Fibroblast of lung (primary cell): ENCODE measurements at regions not wholly inside any gene's neighbourhood (a gene's known extent, or its start where the extent isn't known, plus 50 kb on each side); places are given as distances from the start of the nearest gene placed in this dataset.

Experiments
- DNase-seq, 2 donors: peaks; one replicate each; pipeline versions ENCODE4 v3.0.0 to v3.0.0-alpha.2; 2010; ENCODE audit warnings: low read depth in 2 of 2
- H2AFZ ChIP-seq: 2 replicates; pipeline ENCODE4 v1.5.1; 2012; ENCODE audit warnings: low read length, control low read depth, inconsistent platforms
- H3K27ac ChIP-seq: 2 replicates; pipeline ENCODE4 v1.5.1; 2011; ENCODE audit warnings: low read length, control low read depth; ENCODE audit not compliant: insufficient read depth
- H3K27me3 ChIP-seq: 2 replicates; pipeline ENCODE4 v1.5.1; 2011; ENCODE audit warnings: mild to moderate bottlenecking, low read length; ENCODE audit not compliant: control insufficient read depth, insufficient read depth
- H3K36me3 ChIP-seq: 2 replicates; pipeline ENCODE4 v1.5.1; 2011; ENCODE audit warnings: low read length; ENCODE audit not compliant: control insufficient read depth, insufficient read depth
- H3K4me1 ChIP-seq: 2 replicates; pipeline ENCODE4 v1.5.1; 2011; ENCODE audit warnings: low read length; ENCODE audit not compliant: control insufficient read depth, insufficient read depth; ENCODE audit errors: extremely low read depth
- H3K4me2 ChIP-seq: 2 replicates; pipeline ENCODE4 v1.5.1; 2011; ENCODE audit warnings: low read length, control low read depth; ENCODE audit not compliant: insufficient read depth; ENCODE audit errors: extremely low read depth
- H3K4me3 ChIP-seq, 4 experiments: fragments of 200-600 bp in 1 of 4; sonication (generic) in 1 of 4; replicated peaks in 1 of 4; 2 replicates each; pipeline ENCODE4 v1.5.1; 2011 to 2016; ENCODE audit warnings: low read length in 4 of 4, low read depth in 3 of 4, mild to moderate bottlenecking in 3 of 4, control low read depth in 2 of 4, inconsistent platforms in 1 of 4, mixed read lengths in 1 of 4; ENCODE audit not compliant: insufficient read depth in 1 of 4; ENCODE audit errors: control extremely low read depth in 1 of 4
- H3K79me2 ChIP-seq: 2 replicates; pipeline ENCODE4 v1.5.1; 2012; ENCODE audit warnings: mild to moderate bottlenecking, low read length, inconsistent platforms; ENCODE audit not compliant: control insufficient read depth, insufficient read depth
- H3K9ac ChIP-seq: 2 replicates; pipeline ENCODE4 v1.5.1; 2011; ENCODE audit warnings: mild to moderate bottlenecking, low read length, control low read depth; ENCODE audit not compliant: insufficient read depth
- H3K9me3 ChIP-seq: 2 replicates; pipeline ENCODE4 v1.5.1; 2012; ENCODE audit warnings: low read depth, low read length; ENCODE audit not compliant: control insufficient read depth, insufficient read depth
- H4K20me1 ChIP-seq: 2 replicates; pipeline ENCODE4 v1.5.1; 2011; ENCODE audit warnings: low read length; ENCODE audit not compliant: control insufficient read depth, insufficient read depth; ENCODE audit errors: extremely low read depth
- CTCF ChIP-seq, 2 donors: IDR thresholded peaks in 1 of 2; conservative IDR thresholded peaks in 1 of 2; 1 replicate in 1 of 2; 2 replicates in 1 of 2; pipeline ENCODE4 v1.5.1; 2011 to 2012; ENCODE audit warnings: low read length in 2 of 2, control low read depth in 1 of 2, inconsistent platforms in 1 of 2, low read depth in 1 of 2, mild to moderate bottlenecking in 1 of 2
- EZH2 ChIP-seq: IDR thresholded peaks from 2 replicates; pipeline ENCODE4 v1.5.1; 2012; ENCODE audit warnings: low read length, control low read depth, mild to moderate bottlenecking; ENCODE audit errors: missing control alignments

DNA sequence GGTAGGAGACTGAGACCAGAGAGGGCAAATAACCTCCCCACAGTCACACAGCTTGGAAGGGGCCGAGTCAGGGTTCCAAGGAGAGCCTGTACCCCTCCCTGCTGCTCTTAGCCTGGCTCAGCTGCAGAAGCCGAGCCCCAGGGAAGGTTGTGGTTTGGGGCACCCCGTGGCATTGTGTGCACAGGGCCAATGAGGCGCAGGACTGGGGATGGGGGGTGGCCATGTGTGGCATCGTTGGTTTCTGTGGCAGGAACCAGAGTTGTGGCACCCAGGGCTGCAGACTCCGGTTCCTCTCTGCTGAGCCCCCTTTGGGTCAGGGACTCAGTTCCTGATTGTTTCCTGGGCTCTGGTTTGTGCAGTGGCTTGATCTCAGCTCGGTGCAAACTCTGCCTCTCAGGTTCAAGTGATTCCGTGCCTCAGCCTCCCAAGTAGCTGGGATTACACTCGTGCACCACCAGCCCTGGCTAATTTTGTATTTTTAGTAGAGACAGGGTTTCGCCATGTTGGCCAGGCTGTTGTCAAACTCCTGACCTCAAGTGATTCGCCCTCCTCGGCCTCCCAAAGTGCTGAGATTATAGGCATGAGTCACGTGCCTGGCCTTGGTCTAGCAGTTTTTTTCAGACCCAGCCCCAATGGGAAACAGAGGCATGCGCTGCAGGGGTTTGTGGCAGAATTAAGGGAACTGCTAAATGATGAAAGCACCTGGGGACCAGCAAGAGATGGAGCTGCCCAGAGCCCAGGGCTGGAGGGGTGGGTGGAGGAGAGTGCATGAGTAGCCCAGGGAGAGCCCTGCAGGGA, 221.0 kb upstream of the SULF2 start:
- H4K20me1 ChIP-seq: no peaks in the 10 kb centered on the region
- no peaks in the 10 kb centered on the region for H3K9me3 ChIP-seq
- no peaks in the 10 kb centered on the region for H3K27me3 ChIP-seq
- no peak overlapping the region for H3K4me3 ChIP-seq
- no peaks in the 10 kb centered on the region for H3K79me2 ChIP-seq
- no peaks in the 10 kb centered on the region for H3K36me3 ChIP-seq
- no peak for TF ChIP-seq EZH2
- no peak for TF ChIP-seq CTCF (conservative IDR thresholded peaks at IDR 0.05 in 1 of 2, IDR thresholded peaks at IDR 0.05 in 1 of 2; ENCODE audit: low read depth in 1 of 2, low read length in 2 of 2)
- no peak overlapping the region for H3K9ac ChIP-seq
- H3K4me1 ChIP-seq: no peaks in the 10 kb centered on the region
- no peak overlapping the region for H3K4me2 ChIP-seq
- H2AFZ ChIP-seq: no peak overlapping the region
- peak in 1 of 2 donors; percentile 65 for DNase-seq
- no peak overlapping the region for H3K27ac ChIP-seq

- Histone ChIP-seq H2AFZ (no peak overlapping the region), H3K27ac (no peak overlapping the region), H3K4me2 (no peak overlapping the region), H3K9me3 (no peaks in the 10 kb centered on the region), H3K79me2 (no peaks in the 10 kb centered on the region), H4K20me1 (no peaks in the 10 kb centered on the region), H3K36me3 (no peaks in the 10 kb centered on the region), H3K4me3 (no peak overlapping the region), H3K4me1 (no peaks in the 10 kb centered on the region), H3K27me3 (no peaks in the 10 kb centered on the region), H3K9ac (no peak overlapping the region)
- TF ChIP-seq CTCF (conservative IDR thresholded peaks at IDR 0.05 in 1 of 2, IDR thresholded peaks at IDR 0.05 in 1 of 2; ENCODE audit: low read depth in 1 of 2, low read length in 2 of 2): no peak
- no peak for TF ChIP-seq EZH2
- no peak for DNase-seq
These were observed 217.7 kb upstream of the SULF2 start for GRCh38 chr20:48003021-48003420.

DNA sequence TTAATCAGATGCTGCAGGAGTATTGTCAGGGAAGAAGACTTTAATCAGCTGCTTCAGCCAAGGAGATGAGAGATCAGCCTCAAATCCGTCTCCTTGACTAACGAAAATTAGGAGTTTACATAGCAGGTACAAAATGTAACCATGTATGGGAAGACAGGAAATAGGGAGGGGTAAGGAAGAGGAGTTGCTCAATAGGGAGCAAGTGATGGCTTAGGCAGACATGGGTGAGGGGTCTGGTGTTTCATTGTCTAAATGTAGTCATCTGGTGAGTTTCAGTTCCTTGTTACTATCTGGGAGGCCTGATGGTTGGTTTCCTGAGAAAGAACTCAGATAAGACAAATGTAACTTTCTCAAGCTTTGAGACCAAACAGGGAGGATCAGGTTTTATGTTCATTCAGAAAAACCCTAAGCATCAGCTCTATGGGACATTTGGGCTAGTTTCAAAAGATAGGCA, 217.3 kb upstream of the SULF2 start:
- H3K9ac ChIP-seq: no peak overlapping the region
- no peaks in the 10 kb centered on the region for H3K36me3 ChIP-seq
- H3K27ac ChIP-seq: no peak overlapping the region
- TF ChIP-seq CTCF (conservative IDR thresholded peaks at IDR 0.05 in 1 of 2, IDR thresholded peaks at IDR 0.05 in 1 of 2; ENCODE audit: low read depth in 1 of 2, low read length in 2 of 2) (no peak), EZH2 (no peak)
- no peak overlapping the region for H3K4me2 ChIP-seq
- no peaks in the 10 kb centered on the region for H3K79me2 ChIP-seq
- no peaks in the 10 kb centered on the region for H3K9me3 ChIP-seq
- H4K20me1 ChIP-seq: no peaks in the 10 kb centered on the region
- no peaks in the 10 kb centered on the region for H3K27me3 ChIP-seq
- H3K4me3 ChIP-seq: no peak overlapping the region
- DNase-seq: no peak
- no peak overlapping the region for H2AFZ ChIP-seq
- no peaks in the 10 kb centered on the region for H3K4me1 ChIP-seq
